GM10266 (cell line): ENCODE measurements at regions not wholly inside any gene's neighbourhood (a gene's known extent, or its start where the extent isn't known, plus 50 kb on each side); places are given as distances from the start of the nearest gene placed in this dataset.

Source experiments
- DNase-seq: peaks from one replicate; pipeline ENCODE4 v3.0.0; 2012; ENCODE audit errors: extremely low spot score
- CTCF ChIP-seq: IDR thresholded peaks from 2 replicates; pipeline ENCODE4 v1.5.1; 2012; ENCODE audit warnings: mild to moderate bottlenecking, low read depth; ENCODE audit not compliant: control insufficient read depth, insufficient read depth; ENCODE audit errors: missing control alignments

- no peak for DNase-seq
- TF ChIP-seq CTCF = no peak
Measured at GRCh38 chr4:18321956-18322530, 300.5 kb upstream of the LCORL start.

- TF ChIP-seq CTCF = no peak
- DNase-seq = no peak
Measured at GRCh38 chr4:18319431-18319830, 297.9 kb upstream of the LCORL start.

DNA sequence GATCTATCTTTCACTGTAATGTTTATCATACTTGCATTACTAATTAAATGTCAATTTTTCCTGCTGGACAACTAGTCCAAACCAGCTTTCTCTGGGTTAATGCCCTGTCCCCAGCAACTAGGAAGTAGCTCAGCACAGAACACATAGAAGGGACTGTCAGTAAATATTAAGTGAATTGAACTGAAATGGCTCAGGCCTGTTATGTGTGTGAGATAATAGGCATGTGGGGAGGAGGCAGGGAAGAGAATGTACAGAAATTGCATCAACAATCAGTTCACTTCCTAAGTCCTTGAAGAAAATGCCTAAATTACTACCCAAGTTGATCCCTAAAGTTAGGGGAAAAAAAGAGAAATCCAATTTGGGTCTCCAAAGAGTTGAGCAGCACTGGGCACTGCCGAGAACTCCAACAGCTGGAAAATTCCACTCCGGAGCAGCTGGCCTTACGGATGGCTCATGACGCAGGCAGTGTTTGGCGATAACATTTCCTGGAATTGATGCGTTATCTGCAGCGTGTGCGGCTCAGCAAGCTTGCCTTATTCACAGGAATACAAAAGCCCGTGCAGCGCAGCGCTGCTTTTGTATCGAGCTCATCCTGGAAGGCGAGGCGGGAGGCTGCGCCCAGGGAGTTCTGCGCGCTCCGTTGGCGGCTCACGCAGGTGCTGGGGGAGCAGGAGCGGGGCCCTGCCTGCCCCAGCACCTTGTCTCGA is 297.3 kb upstream of the LCORL start:
- no peak for DNase-seq
- no peak for TF ChIP-seq CTCF

DNA sequence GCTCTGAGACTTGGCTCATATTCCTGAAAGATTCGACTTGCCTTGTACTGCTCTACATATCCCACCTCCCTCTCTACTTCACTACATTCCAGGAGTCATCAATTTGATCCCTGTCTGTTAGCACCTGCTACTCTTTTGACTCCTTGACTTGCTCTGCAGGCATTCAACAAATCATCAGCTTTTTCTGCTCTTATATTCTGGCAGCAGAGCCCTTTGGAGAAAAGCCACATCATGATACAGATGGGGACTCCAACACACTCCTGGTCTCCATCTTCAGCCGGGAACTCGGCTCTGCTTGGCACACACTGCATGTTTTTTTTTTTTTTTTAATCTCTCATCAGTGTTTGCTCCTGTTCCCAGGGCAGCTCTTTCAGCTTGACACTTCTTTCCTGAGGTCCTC is 293.2 kb upstream of the LCORL start:
- TF ChIP-seq CTCF = no peak
- DNase-seq = no peak

DNA sequence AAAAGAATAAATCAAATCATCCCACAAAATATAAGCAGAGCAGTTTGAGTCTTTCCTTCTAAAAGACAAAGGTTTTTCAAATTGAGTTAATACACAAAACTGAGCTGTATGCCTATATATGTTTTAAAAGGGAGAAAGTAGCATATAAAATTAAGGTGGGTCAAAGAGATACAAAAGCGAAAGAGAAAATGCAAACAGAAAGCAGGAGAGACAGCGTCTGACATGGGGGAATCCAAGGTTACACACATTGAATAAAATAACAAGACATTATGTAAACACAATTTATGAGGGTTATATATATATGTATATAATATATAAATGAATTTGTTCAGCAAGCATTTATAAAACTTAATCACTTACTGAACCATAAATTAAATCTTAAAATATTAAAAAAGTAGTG is 276.1 kb upstream of the LCORL start:
- no peak for TF ChIP-seq CTCF
- no peak for DNase-seq

DNA sequence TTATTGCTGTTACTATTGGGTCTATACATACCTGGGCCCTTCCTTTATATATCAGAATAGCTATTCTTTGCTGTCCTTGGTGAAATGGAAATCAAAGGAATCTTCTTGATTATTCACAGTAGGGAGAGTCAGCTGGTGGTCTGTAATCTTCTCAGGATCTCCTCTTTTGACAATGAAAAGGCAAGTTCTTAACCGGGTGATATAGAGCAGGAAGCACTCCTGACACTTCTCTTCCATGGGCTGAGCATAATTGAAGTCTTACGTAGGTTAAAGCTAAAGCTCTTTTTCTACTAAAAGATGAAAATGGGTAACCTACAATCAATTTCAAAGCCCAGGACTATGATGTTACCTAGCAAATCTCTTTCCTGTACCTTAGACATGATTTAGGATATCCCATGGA is 274.9 kb upstream of the LCORL start:
- TF ChIP-seq CTCF = no peak
- no peak for DNase-seq

- TF ChIP-seq CTCF = no peak
- no peak for DNase-seq
Measured at GRCh38 chr4:18294846-18295245, 273.3 kb upstream of the LCORL start.
